GM23338 (cell line): ENCODE measurements at regions not wholly inside any gene's neighbourhood (a gene's known extent, or its start where the extent isn't known, plus 50 kb on each side); places are given as distances from the start of the nearest gene placed in this dataset.

Experiments used
- ATAC-seq: fragments of 200-7000 bp; cut with Tn5 transposase; 3 replicates; pipeline ENCODE4 v1.9.1; 2020
- DNase-seq: peaks from one replicate; pipeline ENCODE4 v3.0.0-alpha.2; 2015; ENCODE audit warnings: low spot score
- H2AFZ ChIP-seq: fragments of 200-600 bp; sonication (generic); 2 replicates; pipeline ENCODE4 v1.8.0; 2016; ENCODE audit warnings: antibody characterized with exemption, mild to moderate bottlenecking, moderate library complexity
- H3F3A ChIP-seq: fragments of 200-600 bp; sonication (generic); replicated peaks from 2 replicates; pipeline ENCODE4 v1.8.0; 2017; ENCODE audit warnings: antibody characterized with exemption, mixed run types, low read depth
- H3K27ac ChIP-seq: fragments of 200-600 bp; sonication (generic); 2 replicates; pipeline ENCODE4 v1.6.1; 2016; ENCODE audit warnings: low read depth
- H3K27me3 ChIP-seq: fragments of 200-600 bp; sonication (generic); 2 replicates; pipeline ENCODE4 v1.8.0; 2016; ENCODE audit warnings: mild to moderate bottlenecking, mixed run types, moderate library complexity; ENCODE audit not compliant: insufficient read depth
- H3K36me3 ChIP-seq: fragments of 200-600 bp; sonication (generic); 2 replicates; pipeline ENCODE4 v1.8.0; 2016; ENCODE audit warnings: mild to moderate bottlenecking; ENCODE audit not compliant: insufficient read depth
- H3K4me1 ChIP-seq: fragments of 200-600 bp; sonication (generic); 2 replicates; pipeline ENCODE4 v1.8.0; 2016; ENCODE audit warnings: mild to moderate bottlenecking, moderate library complexity; ENCODE audit not compliant: insufficient read depth
- H3K4me2 ChIP-seq: fragments of 200-600 bp; sonication (generic); 2 replicates; pipeline ENCODE4 v1.7.1; 2017; ENCODE audit warnings: mixed run types
- H3K4me3 ChIP-seq: fragments of 200-600 bp; sonication (generic); 2 replicates; pipeline ENCODE4 v1.6.1; 2016; ENCODE audit warnings: mixed run types
- H3K79me2 ChIP-seq: fragments of 200-600 bp; sonication (generic); replicated peaks from 2 replicates; pipeline ENCODE4 v1.8.0; 2017; ENCODE audit warnings: mild to moderate bottlenecking; ENCODE audit not compliant: insufficient read depth
- H3K9me2 ChIP-seq: fragments of 200-600 bp; sonication (generic); 2 replicates; pipeline ENCODE4 v1.8.0; 2017; ENCODE audit not compliant: insufficient read depth
- H4K20me1 ChIP-seq: fragments of 200-600 bp; sonication (generic); replicated peaks from 2 replicates; pipeline ENCODE4 v1.8.0; 2017; ENCODE audit warnings: mild to moderate bottlenecking; ENCODE audit not compliant: insufficient read depth
- H3K27ac Mint-ChIP-seq: 2 replicates; pipeline ENCODE4 v1.8.0; 2020; ENCODE audit warnings: inconsistent platforms, mild to moderate bottlenecking, moderate library complexity, mixed read lengths
- H3K27me3 Mint-ChIP-seq: 3 replicates; pipeline ENCODE4 v1.8.0; 2022; ENCODE audit warnings: low read depth, mild to moderate bottlenecking, moderate library complexity, mixed read lengths, inconsistent platforms; ENCODE audit not compliant: insufficient read depth, poor library complexity
- H3K36me3 Mint-ChIP-seq: 3 replicates; pipeline ENCODE4 v1.8.0; 2021; ENCODE audit warnings: low read depth, mild to moderate bottlenecking, inconsistent platforms, moderate library complexity, mixed read lengths
- H3K4me1 Mint-ChIP-seq: 3 replicates; pipeline ENCODE4 v1.8.0; 2020; ENCODE audit warnings: mild to moderate bottlenecking, inconsistent platforms, mixed read lengths
- H3K4me3 Mint-ChIP-seq: 3 replicates; pipeline ENCODE4 v1.8.0; 2021; ENCODE audit warnings: moderate library complexity, mild to moderate bottlenecking, inconsistent platforms, mixed read lengths
- H3K9me3 Mint-ChIP-seq: 3 replicates; pipeline ENCODE4 v1.8.0; 2020; ENCODE audit warnings: moderate library complexity, mild to moderate bottlenecking, inconsistent platforms, mixed read lengths
- EZH2 ChIP-seq: fragments of 200-600 bp; sonication (generic); IDR thresholded peaks from one replicate; pipeline ENCODE4 v1.8.0; 2017; ENCODE audit warnings: antibody characterized with exemption, mild to moderate bottlenecking, low read depth; ENCODE audit not compliant: unreplicated experiment
- ZNF331 ChIP-seq: fragments of 250-450 bp; sonication (Bioruptor Pico); IDR thresholded peaks from 2 replicates; pipeline ENCODE4 v1.5.0; 2020; ENCODE audit warnings: low read depth, mild to moderate bottlenecking, moderate library complexity
- ZNF462 ChIP-seq: fragments of 250-450 bp; sonication (Bioruptor Pico); IDR thresholded peaks from 2 replicates; pipeline ENCODE4 v1.5.0; 2020; ENCODE audit warnings: mild to moderate bottlenecking, moderate library complexity

DNA sequence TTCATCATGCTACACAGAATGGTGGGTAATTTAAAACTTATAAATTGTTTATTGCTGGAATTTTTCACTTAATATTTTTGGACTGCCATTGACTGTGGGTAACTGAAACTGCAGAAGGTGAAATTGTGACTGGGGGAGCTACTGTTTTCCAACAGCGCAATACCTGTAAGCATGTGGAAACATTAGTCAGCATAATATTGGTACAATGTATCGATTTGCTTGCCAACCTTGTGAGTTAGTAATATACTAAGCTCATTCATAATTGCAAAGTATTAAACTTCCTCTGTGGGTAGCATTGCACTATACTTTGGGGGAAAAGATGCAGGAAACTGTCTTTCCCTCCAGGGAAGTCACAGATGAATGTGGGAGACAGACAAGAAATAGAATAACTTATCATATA, 766.5 kb downstream of the HDGFL1 start (continued):
- no peak for TF ChIP-seq ZNF462 (CRISPR knock-in tag)

DNA sequence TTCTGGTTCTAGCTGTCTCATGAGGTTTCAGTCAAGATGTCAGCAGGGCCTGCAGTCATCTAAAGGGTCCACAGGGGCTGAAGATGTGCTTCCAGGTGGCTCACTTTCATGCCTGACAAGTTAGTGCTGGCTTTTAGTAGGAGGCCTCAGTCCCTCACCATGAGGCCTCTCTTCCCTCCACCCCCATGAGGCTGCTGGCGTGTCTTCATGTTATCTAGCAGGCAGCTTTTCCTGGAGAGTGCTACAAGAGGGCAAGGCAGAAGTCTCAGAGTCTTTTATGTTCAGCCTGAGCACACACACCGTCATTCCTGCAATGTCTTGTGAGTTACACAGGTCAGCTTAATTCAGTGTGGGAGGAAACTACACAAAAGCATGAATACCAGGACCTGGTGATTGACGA, 769.9 kb downstream of the HDGFL1 start:
- peaks cover 4% of the 10 kb centered on the region; the same call in 1 of the 3 replicates for H3K9me3 Mint-ChIP-seq
- DNase-seq (no peak), ATAC-seq (no peak)
- Histone ChIP-seq H3F3A (no peaks in the 10 kb centered on the region), H4K20me1 (no peaks in the 10 kb centered on the region), H3K9me2 (peaks cover 3% of the 10 kb centered on the region), H3K4me1 (no peaks in the 10 kb centered on the region), H2AFZ (no peak overlapping the region), H3K27me3 (no peaks in the 10 kb centered on the region), H3K4me2 (no peak overlapping the region), H3K27ac (no peak overlapping the region), H3K79me2 (no peaks in the 10 kb centered on the region), H3K36me3 (no peaks in the 10 kb centered on the region), H3K4me3 (no peak overlapping the region)
- no peaks in the 10 kb centered on the region for H3K36me3 Mint-ChIP-seq
- H3K27me3 Mint-ChIP-seq: peaks cover 4% of the 10 kb centered on the region
- no peaks in the 10 kb centered on the region for H3K4me1 Mint-ChIP-seq
- H3K27ac Mint-ChIP-seq: no peak overlapping the region
- TF ChIP-seq ZNF331 (CRISPR knock-in tag) (no peak), EZH2 (no peak), ZNF462 (CRISPR knock-in tag) (no peak)
- H3K4me3 Mint-ChIP-seq: no peak overlapping the region
